HG03439 (cell line): ENCODE measurements at regions not wholly inside any gene's neighbourhood (a gene's known extent, or its start where the extent isn't known, plus 50 kb on each side); places are given as distances from the start of the nearest gene placed in this dataset.
"Not testable (repeated sequence)": the region's sequence is repeated elsewhere in the genome, so short reads cannot be mapped to it uniquely, and the experiment has no call there.

Experiments used
- ATAC-seq: cut with Tn5 transposase; IDR thresholded peaks from one replicate; pipeline ENCODE4 v1.9.1; 2021; ENCODE audit warnings: mild to moderate bottlenecking, moderate library complexity; ENCODE audit not compliant: unreplicated experiment

- no peak for ATAC-seq
These were observed 133.4 kb upstream of the ALDH1B1 start for GRCh38 chr9:38259056-38259455.

GRCh38 chr9:38257626-38258215, 134.8 kb upstream of the ALDH1B1 start:
- ATAC-seq: no peak

GRCh38 chr9:38256461-38256860, 136.0 kb upstream of the ALDH1B1 start:
- ATAC-seq: no peak

- ATAC-seq: no peak
These were observed 136.9 kb upstream of the ALDH1B1 start for GRCh38 chr9:38255599-38255998.

GRCh38 chr9:38254756-38255155, 137.7 kb upstream of the ALDH1B1 start:
- ATAC-seq: no peak

GRCh38 chr9:38254151-38254550, 138.4 kb upstream of the ALDH1B1 start:
- ATAC-seq: no peak

- no peak for ATAC-seq
These were observed 139.3 kb upstream of the ALDH1B1 start for GRCh38 chr9:38253200-38253599.

- no peak for ATAC-seq
These were observed 141.3 kb upstream of the ALDH1B1 start for GRCh38 chr9:38251036-38251860.

GRCh38 chr9:38250279-38251035, 142.0 kb upstream of the ALDH1B1 start:
- no peak for ATAC-seq

- no peak for ATAC-seq
These were observed 142.8 kb upstream of the ALDH1B1 start for GRCh38 chr9:38249587-38250210.

GRCh38 chr9:38249049-38249448, 143.5 kb upstream of the ALDH1B1 start:
- ATAC-seq: no peak

GRCh38 chr9:38246833-38247232, 145.7 kb upstream of the ALDH1B1 start:
- no peak for ATAC-seq

- no peak for ATAC-seq
These were observed 147.5 kb upstream of the ALDH1B1 start for GRCh38 chr9:38244971-38245370.

GRCh38 chr9:38243993-38244392, 148.5 kb upstream of the ALDH1B1 start:
- ATAC-seq: no peak

GRCh38 chr9:38242151-38242550, 150.4 kb upstream of the ALDH1B1 start:
- not testable (repeated sequence) for ATAC-seq

GRCh38 chr9:38240051-38240450, 152.5 kb upstream of the ALDH1B1 start:
- ATAC-seq: no peak

GRCh38 chr9:38235244-38235643, 157.3 kb upstream of the ALDH1B1 start:
- no peak for ATAC-seq

- ATAC-seq: no peak
These were observed 157.9 kb upstream of the ALDH1B1 start for GRCh38 chr9:38234479-38235170.

GRCh38 chr9:38233796-38234355, 158.6 kb upstream of the ALDH1B1 start:
- no peak for ATAC-seq

- ATAC-seq: no peak
These were observed 159.2 kb upstream of the ALDH1B1 start for GRCh38 chr9:38233343-38233742.
